Endothelial cell of umbilical vein (primary cell): ENCODE measurements at regions not wholly inside any gene's neighbourhood (a gene's known extent, or its start where the extent isn't known, plus 50 kb on each side); places are given as distances from the start of the nearest gene placed in this dataset.

ENCODE experiments used
- BruUV-seq: library from RNA; stranded (reverse); fragments of 400-500 nt; replicated peaks from 2 replicates; lab custom pipeline; 2021; lab: Mats Ljungman, UMichigan
- CTCF ChIA-PET: fragments of 300-600, 350-600 bp; sonication (Branson Sonifier 250); formaldehyde crosslinking; loops from one replicate; lab custom pipeline; 2021; ENCODE audit warnings: antibody characterized with exemption, inconsistent platforms; lab: Charles Lee
- POLR2A ChIA-PET: fragments of 300-600, 350-600 bp; sonication (Branson Sonifier 250); formaldehyde crosslinking; loops from one replicate; lab custom pipeline; 2021; ENCODE audit warnings: antibody characterized with exemption, inconsistent platforms; lab: Charles Lee
- DNase-seq: peaks from one replicate; pipeline ENCODE4 v3.0.0-alpha.2; 2011; ENCODE audit warnings: low read depth, low spot score
- FAIRE-seq: peaks from 2 replicates; lab custom pipeline; 2011; peaks lifted over from hg19 to GRCh38; lab: Jason Lieb, UNC
- H2AFZ ChIP-seq: 2 replicates; pipeline ENCODE4 v1.6.0; 2012; ENCODE audit warnings: low read depth, low read length, control low read depth, inconsistent platforms
- H3K27ac ChIP-seq: 2 replicates; pipeline ENCODE4 v1.5.1; 2011; ENCODE audit warnings: low read depth, mild to moderate bottlenecking, control low read depth, low read length, moderate library complexity; ENCODE audit not compliant: insufficient read depth
- H3K27me3 ChIP-seq, 2 experiments: 2 replicates each; pipeline versions ENCODE4 v1.6.0 to v1.6.1; 2011; ENCODE audit warnings: low read length in 2 of 2, mixed read lengths in 1 of 2; ENCODE audit not compliant: control insufficient read depth in 2 of 2, insufficient read depth in 2 of 2
- H3K36me3 ChIP-seq, 2 experiments: 2 replicates in 1 of 2; 3 replicates in 1 of 2; pipeline ENCODE4 v1.5.1; 2011; ENCODE audit warnings: low read length in 2 of 2, mild to moderate bottlenecking in 1 of 2, moderate library complexity in 1 of 2; ENCODE audit not compliant: control insufficient read depth in 2 of 2, insufficient read depth in 2 of 2; ENCODE audit errors: extremely low read depth in 1 of 2
- H3K4me1 ChIP-seq: 3 replicates; pipeline ENCODE4 v1.5.1; 2011; ENCODE audit warnings: mild to moderate bottlenecking, low read length; ENCODE audit not compliant: control insufficient read depth, insufficient read depth; ENCODE audit errors: extremely low read depth
- H3K4me2 ChIP-seq: 2 replicates; pipeline ENCODE4 v1.6.1; 2011; ENCODE audit warnings: low read length, control low read depth, mixed read lengths; ENCODE audit not compliant: insufficient read depth
- H3K4me3 ChIP-seq, 3 experiments: fragments of 200-600 bp in 1 of 3; sonication (generic), shearing (Covaris generic) in 1 of 3; replicated peaks in 1 of 3; 2 replicates each; pipeline ENCODE4 v1.5.1; 2011 to 2016; ENCODE audit warnings: control low read depth in 3 of 3, low read length in 3 of 3, mild to moderate bottlenecking in 2 of 3, inconsistent platforms in 1 of 3, low read depth in 1 of 3, moderate library complexity in 1 of 3; ENCODE audit not compliant: insufficient read depth in 1 of 3
- H3K79me2 ChIP-seq: 2 replicates; pipeline ENCODE4 v1.6.0; 2012; ENCODE audit warnings: low read length, inconsistent platforms; ENCODE audit not compliant: control insufficient read depth, insufficient read depth
- H3K9ac ChIP-seq: replicated peaks from 2 replicates; pipeline ENCODE3; 2011; ENCODE audit warnings: low read length, control low read depth; ENCODE audit not compliant: insufficient read depth; ENCODE audit errors: extremely low read depth
- H3K9me1 ChIP-seq: replicated peaks from 3 replicates; pipeline ENCODE4 v1.6.0; 2011; ENCODE audit warnings: mild to moderate bottlenecking, low read length; ENCODE audit not compliant: control insufficient read depth, insufficient read depth; ENCODE audit errors: extremely low read depth
- H3K9me3 ChIP-seq: replicated peaks from 2 replicates; pipeline ENCODE4 v1.5.1; 2012; ENCODE audit warnings: low read length, inconsistent platforms; ENCODE audit not compliant: control insufficient read depth, insufficient read depth
- H4K20me1 ChIP-seq: replicated peaks from 2 replicates; pipeline ENCODE3; 2011; ENCODE audit warnings: mild to moderate bottlenecking, low read length; ENCODE audit not compliant: control insufficient read depth, insufficient read depth; ENCODE audit errors: extremely low read depth
- EZH2 ChIP-seq: IDR thresholded peaks from 2 replicates; pipeline ENCODE4 v1.6.1; 2012; ENCODE audit warnings: borderline replicate concordance, low read depth, mild to moderate bottlenecking, moderate library complexity, low read length, inconsistent platforms; ENCODE audit not compliant: severe bottlenecking
- FOS ChIP-seq: IDR thresholded peaks from 2 replicates; pipeline ENCODE4 v1.6.1; 2011; ENCODE audit warnings: mild to moderate bottlenecking, low read length, moderate library complexity, borderline replicate concordance; ENCODE audit not compliant: insufficient read depth
- GATA2 ChIP-seq: IDR thresholded peaks from 2 replicates; pipeline ENCODE4 v1.7.0; 2011; ENCODE audit warnings: low read depth, mild to moderate bottlenecking, moderate library complexity, mixed read lengths, low read length; ENCODE audit not compliant: insufficient read length, insufficient read depth
- JUN ChIP-seq: IDR thresholded peaks from 2 replicates; pipeline ENCODE4 v1.6.1; 2011; ENCODE audit warnings: borderline replicate concordance, low read depth; ENCODE audit not compliant: insufficient read length, insufficient read depth
- MYC ChIP-seq: IDR thresholded peaks from one replicate; pipeline ENCODE4 v1.6.1; 2011; ENCODE audit warnings: mild to moderate bottlenecking, low read depth, low read length
- POLR2A ChIP-seq: IDR thresholded peaks from 2 replicates; pipeline ENCODE4 v1.6.1; 2012; ENCODE audit warnings: low read depth, mild to moderate bottlenecking, control low read depth, low read length
- POLR2AphosphoS5 ChIP-seq: IDR thresholded peaks from 2 replicates; pipeline ENCODE4 v1.6.1; 2012; ENCODE audit warnings: low read depth, mild to moderate bottlenecking, control low read depth, low read length, moderate library complexity; ENCODE audit not compliant: insufficient read depth
- dilution Hi-C: fragments of 300-500 bp; cut with MboI; formaldehyde crosslinking; loops from one replicate; pipeline ENCODE4 v1.15.0; 2019; ENCODE audit warnings: low sequenced_read_pairs; ENCODE audit not compliant: extremely low pct_ligation_motif_present
- intact Hi-C: fragments of 100-400 bp; cut with micrococcal nuclease; formaldehyde crosslinking; loops from one replicate; pipeline ENCODE4 v1.10.0; 2022
- TF ChIP-seq, protein P1 (sequence below), 2 donors: IDR thresholded peaks; 1 replicate in 1 of 2; 2 replicates in 1 of 2; pipeline ENCODE4 v1.5.1; 2011; ENCODE audit warnings: low read length in 2 of 2, mild to moderate bottlenecking in 2 of 2, moderate library complexity in 2 of 2, control low read depth in 1 of 2, inconsistent platforms in 1 of 2, low read depth in 1 of 2; ENCODE audit not compliant: insufficient read depth in 1 of 2; ENCODE audit errors: extremely low read depth in 1 of 2
- TF ChIP-seq, protein P2 (sequence below): IDR thresholded peaks from 2 replicates; pipeline ENCODE4 v1.6.1; 2011; ENCODE audit not compliant: insufficient read depth, insufficient read length

DNA sequence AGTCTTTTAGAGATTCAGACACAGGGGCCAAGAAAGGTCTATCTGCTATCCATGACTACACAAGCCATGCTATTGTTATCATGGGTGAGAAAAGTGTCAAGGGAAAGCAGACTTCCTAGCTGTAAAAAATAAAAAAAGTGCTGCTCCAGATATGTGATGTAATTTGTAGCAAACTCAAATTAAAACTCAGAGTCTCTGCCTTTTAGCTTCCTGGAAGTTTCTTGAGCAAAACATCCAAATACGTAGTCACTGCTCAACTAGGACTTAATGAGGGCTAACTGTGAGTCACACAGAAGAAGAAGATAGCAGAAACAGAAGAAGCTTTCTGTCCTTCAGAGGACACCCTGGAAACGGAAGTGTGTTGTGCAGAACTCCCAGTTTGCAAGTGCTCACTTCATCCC is 393.4 kb upstream of the NR2F2 start:
- no peak overlapping the region for H2AFZ ChIP-seq
- H3K27ac ChIP-seq = no peak overlapping the region
- ChIA-PET POLR2A (no interaction called here), CTCF (interaction anchor here (0.8 kb wide), 1 partner anchor 9 kb away, joined by 3 read pairs; no protein-coding TSS in a partner anchor)
- H3K4me1 ChIP-seq = peaks cover 12% of the 10 kb centered on the region
- no peaks in the 10 kb centered on the region for H3K79me2 ChIP-seq
- no peak overlapping the region for H3K4me3 ChIP-seq
- DNase-seq (peak; percentile 10), FAIRE-seq (no peak)
- TF ChIP-seq GATA2 = no peak
- no peak for TF ChIP-seq MYC
- no peak for TF ChIP-seq FOS
- no peak for TF ChIP-seq JUN
- TF ChIP-seq POLR2AphosphoS5 = no peak
- TF ChIP-seq, protein P1, sequence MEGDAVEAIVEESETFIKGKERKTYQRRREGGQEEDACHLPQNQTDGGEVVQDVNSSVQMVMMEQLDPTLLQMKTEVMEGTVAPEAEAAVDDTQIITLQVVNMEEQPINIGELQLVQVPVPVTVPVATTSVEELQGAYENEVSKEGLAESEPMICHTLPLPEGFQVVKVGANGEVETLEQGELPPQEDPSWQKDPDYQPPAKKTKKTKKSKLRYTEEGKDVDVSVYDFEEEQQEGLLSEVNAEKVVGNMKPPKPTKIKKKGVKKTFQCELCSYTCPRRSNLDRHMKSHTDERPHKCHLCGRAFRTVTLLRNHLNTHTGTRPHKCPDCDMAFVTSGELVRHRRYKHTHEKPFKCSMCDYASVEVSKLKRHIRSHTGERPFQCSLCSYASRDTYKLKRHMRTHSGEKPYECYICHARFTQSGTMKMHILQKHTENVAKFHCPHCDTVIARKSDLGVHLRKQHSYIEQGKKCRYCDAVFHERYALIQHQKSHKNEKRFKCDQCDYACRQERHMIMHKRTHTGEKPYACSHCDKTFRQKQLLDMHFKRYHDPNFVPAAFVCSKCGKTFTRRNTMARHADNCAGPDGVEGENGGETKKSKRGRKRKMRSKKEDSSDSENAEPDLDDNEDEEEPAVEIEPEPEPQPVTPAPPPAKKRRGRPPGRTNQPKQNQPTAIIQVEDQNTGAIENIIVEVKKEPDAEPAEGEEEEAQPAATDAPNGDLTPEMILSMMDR (IDR thresholded peaks at IDR 0.05; ENCODE audit: extremely low read depth in 1 of 2, insufficient read depth in 1 of 2, low read depth in 1 of 2, low read length in 2 of 2) = no peak
- no peak for TF ChIP-seq POLR2A
- TF ChIP-seq, protein P2, sequence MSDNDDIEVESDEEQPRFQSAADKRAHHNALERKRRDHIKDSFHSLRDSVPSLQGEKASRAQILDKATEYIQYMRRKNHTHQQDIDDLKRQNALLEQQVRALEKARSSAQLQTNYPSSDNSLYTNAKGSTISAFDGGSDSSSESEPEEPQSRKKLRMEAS = no peak
- TF ChIP-seq EZH2 = no peak
- intact Hi-C loops (no loop called here), dilution Hi-C loops (no loop called here)
- no peak overlapping the region for H3K4me2 ChIP-seq
- no peaks in the 10 kb centered on the region for H3K9me1 ChIP-seq
- H3K9me3 ChIP-seq = no peaks in the 10 kb centered on the region
- no peak overlapping the region for H3K9ac ChIP-seq
- H3K36me3 ChIP-seq = no peaks in the 10 kb centered on the region
- no TSS peak for BruUV-seq
- no peaks in the 10 kb centered on the region for H3K27me3 ChIP-seq
- no peaks in the 10 kb centered on the region for H4K20me1 ChIP-seq
